Prostate gland (tissue), 2 donors: ENCODE measurements at regions not wholly inside any gene's neighbourhood (a gene's known extent, or its start where the extent isn't known, plus 50 kb on each side); places are given as distances from the start of the nearest gene placed in this dataset.

Experiments
- DNase-seq: peaks from one replicate; pipeline ENCODE4 v3.0.0-alpha.2; 2019; ENCODE audit warnings: low spot score
- H3K27ac ChIP-seq, 2 donors: fragments of 200-600 bp; sonication (generic); 2 replicates each; pipeline ENCODE4 v1.5.1; 2017 to 2019
- H3K27me3 ChIP-seq: fragments of 200-600 bp; sonication (generic); replicated peaks from 2 replicates; pipeline ENCODE4 v1.5.1; 2019; ENCODE audit not compliant: insufficient read depth
- H3K36me3 ChIP-seq, 2 donors: fragments of 200-600 bp; sonication (generic); 1 replicate in 1 of 2; 2 replicates in 1 of 2; pipeline versions ENCODE4 v1.5.1 to v1.8.1; 2017 to 2019
- H3K4me1 ChIP-seq: fragments of 200-600 bp; sonication (generic); replicated peaks from 2 replicates; pipeline ENCODE4 v1.5.1; 2019
- H3K4me3 ChIP-seq, 2 donors: fragments of 200-600 bp; sonication (generic); 2 replicates each; pipeline ENCODE4 v1.5.1; 2017 to 2019
- H3K9me3 ChIP-seq: fragments of 200-600 bp; sonication (generic); 2 replicates; pipeline ENCODE4 v1.5.1; 2017
- CTCF ChIP-seq, 4 experiments: fragments of 200-600 bp in 2 of 4; fragments of 450-650 bp in 2 of 4; sonication (generic) in 2 of 4; IDR thresholded peaks; 1 replicate in 3 of 4; 2 replicates in 1 of 4; pipeline ENCODE4 v1.5.1; 2016 to 2019; ENCODE audit warnings: antibody characterized with exemption in 4 of 4, mild to moderate bottlenecking in 2 of 4, moderate library complexity in 2 of 4
- POLR2A ChIP-seq: fragments of 450-650 bp; IDR thresholded peaks from one replicate; pipeline ENCODE4 v1.6.1; 2016; ENCODE audit warnings: antibody characterized with exemption, mild to moderate bottlenecking
- POLR2AphosphoS5 ChIP-seq: sonication (generic); formaldehyde crosslinking; IDR thresholded peaks from one replicate; pipeline ENCODE4 v1.6.1; 2017; ENCODE audit warnings: antibody characterized with exemption
- WGBS: methylation state at CpG from one replicate; pipeline ENCODE4 v1.1.5; 2018; 5-methylcytosine and 5-hydroxymethylcytosine counted together
- intact Hi-C: fragments of 100-400 bp; cut with DNase I; formaldehyde crosslinking; loops from one replicate; pipeline ENCODE4 v1.14.2; 2022

GRCh38 chr21:22120616-22121266, 1122.5 kb downstream of the NCAM2 start:
- Histone ChIP-seq H3K9me3 (no peaks in the 10 kb centered on the region), H3K36me3 (no peaks in the 10 kb centered on the region), H3K4me1 (no peaks in the 10 kb centered on the region), H3K27ac (no peak overlapping the region), H3K4me3 (no peak overlapping the region), H3K27me3 (no peaks in the 10 kb centered on the region)
- WGBS, result 83% methylated on average over 14 of the region's 14 CpGs
- no peak for DNase-seq
- intact Hi-C loops, result no loop called here
- TF ChIP-seq POLR2AphosphoS5 (no peak), CTCF (IDR thresholded peaks at IDR 0.05) (peak in 2 of 4 experiments; percentile 20 to 41)

GRCh38 chr21:22125581-22125980, 1127.4 kb downstream of the NCAM2 start:
- intact Hi-C loops, result no loop called here
- DNase-seq, result no peak
- Histone ChIP-seq H3K4me1 (no peaks in the 10 kb centered on the region), H3K4me3 (no peak overlapping the region), H3K9me3 (no peaks in the 10 kb centered on the region), H3K27ac (no peak overlapping the region), H3K27me3 (no peaks in the 10 kb centered on the region), H3K36me3 (no peaks in the 10 kb centered on the region)
- WGBS, result 80% methylated on average over 2 of the region's 2 CpGs
- TF ChIP-seq POLR2A, result no peak
- TF ChIP-seq CTCF (IDR thresholded peaks at IDR 0.05), result no peak
- TF ChIP-seq POLR2AphosphoS5, result no peak

GRCh38 chr21:22128671-22129070, 1130.5 kb downstream of the NCAM2 start:
- Histone ChIP-seq H3K4me3 (no peak overlapping the region), H3K36me3 (no peaks in the 10 kb centered on the region), H3K4me1 (no peaks in the 10 kb centered on the region), H3K9me3 (no peaks in the 10 kb centered on the region), H3K27ac (no peak overlapping the region), H3K27me3 (no peaks in the 10 kb centered on the region)
- TF ChIP-seq POLR2AphosphoS5 (no peak), CTCF (IDR thresholded peaks at IDR 0.05) (no peak), POLR2A (no peak)
- 82% methylated on average over 2 of the region's 2 CpGs for WGBS
- intact Hi-C loops, result no loop called here
- no peak for DNase-seq

- H3K4me3 ChIP-seq, result no peak overlapping the region
- WGBS, result 93% methylated on average over 5 of the region's 5 CpGs
Observed at GRCh38 chr21:22132358-22133071, 1134.3 kb downstream of the NCAM2 start.

More at GRCh38 chr21:22132358-22133071, 1134.3 kb downstream of the NCAM2 start:
- TF ChIP-seq POLR2A, result no peak
- no peak for TF ChIP-seq CTCF (IDR thresholded peaks at IDR 0.05)
- H3K27me3 ChIP-seq, result no peaks in the 10 kb centered on the region
- DNase-seq, result no peak
- H3K9me3 ChIP-seq, result no peaks in the 10 kb centered on the region
- no peaks in the 10 kb centered on the region for H3K4me1 ChIP-seq
- H3K36me3 ChIP-seq, result no peaks in the 10 kb centered on the region
- H3K27ac ChIP-seq, result no peak overlapping the region
- intact Hi-C loops, result no loop called here
